CD4-positive, alpha-beta T cell treated with Interleukin-4 for 1 hour (primary cell): ENCODE measurements at regions not wholly inside any gene's neighbourhood (a gene's known extent, or its start where the extent isn't known, plus 50 kb on each side); places are given as distances from the start of the nearest gene placed in this dataset.

Experiments
- DNase-seq, 2 donors: peaks; one replicate each; pipeline ENCODE4 v3.0.0-alpha.2; 2020 to 2022

DNA sequence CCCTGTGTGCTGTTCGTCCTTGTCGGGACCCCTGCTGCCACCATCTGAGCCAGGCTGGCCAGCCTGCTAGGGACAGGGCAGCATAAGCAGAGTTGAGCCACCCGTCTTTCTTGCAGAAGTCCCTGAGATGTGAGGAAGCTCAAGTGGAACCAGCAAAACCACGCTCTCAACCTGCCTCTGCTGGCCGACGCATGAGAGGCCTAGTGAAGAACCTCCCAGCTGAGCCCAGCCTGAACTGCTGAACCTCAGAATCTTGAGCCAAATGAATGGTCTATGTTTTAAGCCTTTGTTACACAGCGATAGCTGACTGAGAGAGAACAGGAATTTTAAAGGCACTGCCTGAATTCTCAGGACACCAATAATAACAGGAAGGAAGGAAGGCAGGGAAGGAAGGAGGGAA, 98.9 kb upstream of the ADRA2C start:
- DNase-seq, result no peak

DNA sequence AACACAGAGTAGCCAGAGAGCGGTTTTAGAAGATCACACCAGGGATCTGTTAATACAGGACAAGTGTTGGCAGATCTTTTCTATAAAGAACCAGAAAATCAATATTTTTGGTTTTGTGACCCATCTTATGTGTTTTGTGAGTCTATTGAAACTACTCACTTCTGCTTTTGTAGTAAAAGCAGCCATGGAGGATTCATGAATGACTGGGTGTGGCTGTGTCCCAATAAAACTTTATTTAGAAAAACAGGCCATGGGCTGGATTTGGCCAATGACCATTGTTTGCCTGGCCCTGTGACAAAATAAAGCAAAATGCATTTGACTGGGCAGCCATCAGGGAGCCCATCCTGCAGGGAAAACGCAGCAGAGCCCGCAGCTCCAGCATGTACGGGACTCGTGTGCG, 99.9 kb upstream of the ADRA2C start:
- no peak for DNase-seq

DNA sequence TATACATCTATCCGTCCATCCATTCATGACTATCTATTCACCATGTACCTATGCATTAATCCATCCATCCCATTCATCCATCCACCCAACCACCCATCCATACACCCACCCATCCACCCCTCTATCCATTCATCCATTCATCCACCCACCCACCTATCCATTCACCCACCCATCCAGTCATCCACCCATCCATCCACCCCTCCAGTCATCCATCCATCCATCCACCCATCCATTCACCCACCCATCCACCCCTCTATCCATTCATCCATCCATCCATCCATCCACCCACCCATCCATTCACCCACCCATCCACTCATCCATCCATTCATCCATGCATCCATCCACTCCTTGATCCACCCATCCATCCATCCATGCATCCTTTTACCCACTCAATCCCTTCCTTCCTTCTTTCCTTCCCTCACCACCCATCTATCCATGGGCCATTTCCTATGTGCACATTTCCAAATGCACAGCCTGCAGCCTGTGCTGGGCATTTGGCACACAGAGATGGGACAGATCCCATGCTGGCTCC, 100.8 kb upstream of the ADRA2C start:
- no peak for DNase-seq

DNA sequence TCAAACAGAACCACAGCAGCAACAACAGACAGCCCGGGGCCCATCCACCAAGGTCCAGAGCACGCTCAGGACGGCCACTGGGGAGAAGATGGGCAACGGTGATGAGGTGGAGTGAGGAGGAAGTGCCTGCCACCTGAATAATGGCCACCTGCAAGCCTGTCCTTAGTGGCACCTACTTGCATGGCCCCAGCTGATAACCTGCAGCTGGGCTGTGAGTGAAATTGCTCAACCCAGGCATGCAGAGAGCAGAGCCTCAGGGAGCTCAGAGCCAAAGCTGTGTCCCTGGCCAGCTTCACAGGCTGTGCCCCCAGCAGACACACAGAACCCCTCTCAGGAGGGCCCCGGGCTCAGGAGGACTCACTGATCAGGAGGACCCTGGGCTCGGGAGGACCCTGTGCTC, 102.4 kb upstream of the ADRA2C start:
- DNase-seq, result no peak

DNA sequence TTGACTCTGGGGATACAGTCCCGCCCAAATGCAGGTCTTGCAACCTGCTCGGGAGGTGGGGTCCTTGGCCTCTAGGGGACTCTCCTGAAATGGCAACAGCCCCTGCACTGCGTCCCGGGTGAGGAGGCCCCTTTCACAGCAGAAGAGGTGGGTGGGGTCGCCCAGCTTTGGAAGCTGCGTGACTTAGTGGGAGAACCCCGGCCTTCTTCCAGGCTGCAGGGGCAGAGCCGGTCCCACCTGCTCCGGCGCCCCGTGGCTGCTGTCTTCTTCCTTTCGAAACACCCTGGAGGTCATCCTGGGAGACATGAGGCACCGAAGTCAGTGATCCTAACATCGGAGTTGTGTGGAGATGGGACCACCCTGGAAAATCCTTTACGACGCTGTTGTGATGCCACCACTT, 103.7 kb upstream of the ADRA2C start:
- DNase-seq, result no peak

DNA sequence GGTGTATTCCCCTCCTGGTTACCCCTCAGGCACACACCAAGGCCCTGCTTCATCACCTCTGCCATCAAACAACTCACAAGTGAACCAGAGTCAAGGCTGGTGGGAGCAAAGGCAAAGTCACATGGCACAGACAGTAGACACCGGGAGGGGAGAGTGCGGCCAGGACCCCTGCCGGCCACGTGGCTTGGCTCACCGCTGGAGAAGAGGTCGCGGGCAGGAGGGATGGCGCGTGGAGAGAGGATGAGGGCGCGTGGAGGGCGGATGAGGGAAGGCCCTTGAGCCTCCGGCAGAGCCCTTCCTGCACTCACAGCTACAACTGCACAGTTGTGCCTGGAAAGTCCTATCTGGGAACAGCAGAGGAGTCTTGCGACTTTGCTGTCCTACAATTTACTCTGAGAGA, 104.2 kb upstream of the ADRA2C start:
- no peak for DNase-seq

DNA sequence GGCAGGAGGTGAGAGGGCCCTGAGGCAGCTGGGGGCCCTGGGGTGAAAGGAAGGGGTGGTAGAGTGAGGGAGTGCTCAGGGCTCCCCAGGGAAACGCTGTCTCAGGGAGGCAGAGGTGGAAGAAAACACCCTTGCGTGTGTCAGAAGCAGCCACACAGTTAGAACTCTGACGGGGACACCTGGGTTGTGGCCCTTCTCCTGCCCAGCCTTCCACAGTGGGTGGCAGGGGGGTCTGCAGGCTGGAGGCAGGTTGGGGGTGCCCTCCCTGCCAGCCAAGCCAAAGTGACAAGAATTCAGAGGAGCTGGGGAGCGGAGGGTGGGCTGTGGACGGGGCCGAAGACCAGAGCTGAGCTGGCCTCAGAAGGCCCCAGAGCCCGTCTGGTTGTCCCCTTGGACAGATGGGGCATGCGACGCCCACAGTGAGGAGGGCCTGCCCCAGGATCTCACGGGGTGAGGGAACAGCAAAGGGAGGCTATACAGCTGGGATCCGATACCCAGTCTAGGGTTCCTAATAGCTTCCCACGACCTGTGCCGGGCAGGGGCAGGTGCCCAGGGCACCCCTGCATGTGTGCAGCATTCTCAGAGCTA, 105.2 kb upstream of the ADRA2C start:
- no peak for DNase-seq

DNA sequence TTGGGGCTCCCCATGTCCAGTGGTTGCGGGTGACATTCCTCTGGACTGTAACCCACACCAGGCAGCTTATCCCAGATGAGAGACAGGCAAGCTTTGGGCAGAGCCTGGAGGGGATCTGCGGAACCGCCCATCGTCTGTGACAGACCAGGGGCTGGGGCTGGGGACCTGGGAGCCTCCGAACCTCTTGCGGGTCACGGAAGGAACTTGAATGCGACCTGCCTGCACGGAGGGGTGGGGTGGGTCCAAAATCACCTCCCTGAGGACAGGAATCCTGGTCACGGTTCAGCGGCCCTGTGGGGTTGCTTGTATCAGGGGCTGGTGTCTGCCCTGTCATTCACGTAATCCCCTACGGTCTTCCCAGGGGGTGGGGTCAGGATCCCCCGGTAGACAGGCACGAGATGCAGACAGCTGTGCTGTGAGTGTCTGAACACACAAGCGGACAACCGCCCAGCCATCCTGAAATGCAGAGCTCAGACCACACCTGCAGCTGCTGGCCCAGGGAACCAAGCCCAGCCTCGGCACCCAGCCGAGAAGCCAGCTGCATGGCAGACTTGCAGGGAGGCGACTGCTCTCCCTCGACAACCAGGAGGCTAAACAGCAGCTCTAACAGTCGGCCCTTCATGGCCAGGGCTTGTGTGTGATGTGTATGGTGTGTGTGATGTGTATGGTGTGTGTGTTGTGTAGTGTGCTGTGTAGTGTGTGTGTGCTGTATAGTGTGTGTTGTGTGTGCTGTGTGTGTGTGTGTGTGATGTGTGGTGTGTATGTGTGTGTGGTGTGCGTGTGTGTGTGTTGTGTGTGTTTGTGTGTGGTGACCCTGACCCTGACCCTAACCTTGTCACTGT, 105.9 kb upstream of the ADRA2C start:
- no peak for DNase-seq

DNA sequence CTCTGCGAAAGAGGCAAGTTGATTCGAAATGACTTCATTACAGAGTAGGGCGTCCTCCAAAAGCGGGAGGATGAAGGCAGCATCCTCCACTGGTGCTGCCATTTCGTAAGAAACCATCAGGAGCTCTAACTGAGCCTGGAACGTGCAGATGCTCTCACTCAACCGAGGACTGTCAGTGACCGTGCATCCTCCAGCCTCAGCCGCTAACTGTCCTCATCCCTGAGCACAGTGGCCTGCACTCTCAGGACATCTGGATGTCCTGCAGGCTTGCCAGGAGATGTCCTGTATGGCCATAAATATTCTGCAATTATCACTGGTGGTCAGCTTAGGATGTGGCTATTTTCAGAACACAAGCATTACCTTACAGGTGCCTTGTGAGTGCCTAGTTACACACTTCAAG, 107.1 kb upstream of the ADRA2C start:
- no peak for DNase-seq

DNA sequence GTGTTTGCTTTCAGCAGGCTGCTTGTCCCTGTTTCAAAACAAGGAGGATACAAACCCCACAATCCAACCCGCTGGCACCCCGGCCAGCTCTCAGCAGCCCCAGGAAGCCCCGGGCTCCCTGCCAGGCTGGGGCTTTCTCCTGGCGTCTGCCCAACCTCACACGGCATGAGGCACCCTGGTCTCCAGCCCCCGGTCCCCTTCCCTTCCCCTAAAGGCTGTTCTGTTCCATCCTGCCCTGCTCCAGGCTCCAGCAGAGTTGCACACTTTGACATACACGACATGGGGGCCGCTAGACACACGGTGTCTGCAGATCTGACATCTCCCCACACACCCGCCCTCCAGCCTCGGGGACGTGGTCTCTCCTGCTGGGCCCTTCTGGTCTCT, 107.7 kb upstream of the ADRA2C start:
- DNase-seq, result no peak

DNA sequence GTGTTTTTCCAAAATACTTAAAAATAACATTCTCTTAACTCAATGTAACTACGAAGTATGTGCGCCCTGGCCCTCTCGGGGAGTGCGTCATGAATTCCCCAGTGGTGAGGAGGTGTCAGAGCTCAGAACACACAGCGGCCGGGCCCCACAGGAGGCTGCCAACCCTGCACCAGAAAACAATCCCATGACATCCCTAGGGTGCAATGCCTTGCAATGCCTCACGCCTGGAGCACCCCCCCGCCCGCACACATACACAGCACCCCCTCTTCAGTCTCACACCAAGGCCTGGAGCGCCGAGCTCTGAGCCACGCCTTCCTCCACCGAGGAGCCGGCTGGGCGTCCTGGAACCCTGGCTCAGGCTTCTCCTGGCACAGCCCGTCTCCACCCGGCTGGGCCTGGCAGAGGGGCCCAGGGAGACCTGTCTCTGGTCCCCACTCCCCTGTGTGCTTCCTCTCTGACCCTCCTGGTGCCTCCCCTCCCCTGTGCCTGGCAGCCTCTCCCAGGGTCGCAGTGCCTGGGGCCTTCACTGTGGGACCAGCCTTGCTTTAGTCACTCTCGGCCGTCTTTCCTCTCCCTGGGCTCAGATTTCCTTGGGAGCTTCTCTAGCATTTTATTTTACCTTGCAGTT, 108.2 kb upstream of the ADRA2C start:
- DNase-seq, result no peak

DNA sequence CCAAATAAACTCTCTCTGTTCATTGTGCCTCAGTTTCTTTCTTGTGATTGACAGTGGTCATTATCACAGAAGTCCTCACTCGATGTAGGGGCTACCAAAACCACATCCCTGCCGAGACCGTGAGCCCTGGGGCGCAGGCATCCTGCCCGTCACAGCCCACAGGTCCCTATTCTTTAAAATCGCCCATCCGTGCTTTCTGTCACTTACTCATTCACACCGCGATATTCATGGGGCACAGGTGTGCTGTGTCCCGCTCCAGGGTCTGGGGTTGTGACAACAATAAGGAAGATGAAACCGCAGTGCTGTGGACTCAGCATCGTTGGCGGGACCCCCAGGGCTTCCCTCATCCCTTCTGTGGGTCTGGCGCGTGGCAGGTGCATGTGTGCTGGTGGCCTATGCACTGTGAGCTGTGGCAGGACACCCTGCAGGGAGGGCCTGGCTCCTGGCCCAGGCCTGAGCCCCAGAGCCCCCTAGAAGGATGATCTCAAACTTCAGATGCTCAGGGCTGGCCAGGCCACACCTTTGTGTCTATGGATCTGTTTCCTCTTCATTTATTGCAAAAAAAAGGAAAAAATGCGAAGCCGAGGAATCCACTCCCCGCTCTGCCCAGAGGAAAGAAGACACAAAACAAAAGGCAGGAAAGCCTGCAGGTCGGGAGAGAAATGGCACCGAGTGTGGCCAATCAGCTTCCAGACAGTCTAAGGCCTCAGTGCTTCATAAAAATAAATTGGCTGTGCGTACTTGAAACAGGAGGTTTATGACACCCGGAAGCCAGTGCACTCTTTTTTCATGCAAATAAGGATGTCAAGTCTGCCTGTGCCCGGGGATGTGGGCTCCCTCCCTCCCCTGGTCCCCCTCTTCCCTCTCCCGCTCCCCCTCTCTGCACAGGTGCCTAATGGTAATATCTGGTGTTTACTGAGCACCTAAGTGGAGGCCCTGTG, 109.5 kb upstream of the ADRA2C start:
- DNase-seq, result no peak

DNA sequence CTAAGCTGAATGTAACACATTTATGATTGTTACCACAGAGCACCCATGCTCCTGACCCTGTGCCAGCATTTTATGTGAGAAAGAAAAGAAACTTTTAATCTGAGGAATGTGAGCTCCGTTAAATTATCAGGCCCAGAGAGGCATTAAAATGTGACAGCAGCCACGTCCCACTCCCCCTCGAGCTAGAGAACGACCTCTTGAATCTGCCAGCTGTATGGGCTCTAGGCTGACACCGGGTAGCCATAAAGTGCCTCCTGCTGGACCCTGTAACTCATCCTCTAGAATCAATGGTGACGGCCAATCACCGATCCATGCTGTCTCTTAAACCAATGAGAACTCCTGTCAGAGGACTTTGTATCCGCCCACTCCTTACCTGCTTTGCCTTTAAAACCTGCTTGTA, 110.2 kb upstream of the ADRA2C start:
- no peak for DNase-seq

DNA sequence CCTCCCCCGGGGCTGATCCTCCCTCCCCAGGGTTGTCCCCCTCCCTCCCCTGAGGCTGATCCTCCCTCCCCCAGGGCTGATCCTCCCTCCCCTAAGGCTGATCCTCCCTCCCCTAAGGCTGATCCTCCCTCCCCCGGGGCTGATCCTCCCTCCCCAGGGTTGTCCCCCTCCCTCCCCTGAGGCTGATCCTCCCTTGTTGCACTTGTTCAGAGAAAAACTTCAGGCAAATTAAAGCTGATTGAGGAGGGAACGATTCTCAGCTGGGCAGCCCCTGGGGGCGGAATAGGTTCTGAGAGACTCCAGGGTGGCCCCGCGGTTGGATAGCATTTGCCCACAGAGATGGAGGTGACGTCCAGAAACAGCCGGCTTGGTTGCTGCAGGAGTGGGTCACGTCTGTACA, 110.7 kb upstream of the ADRA2C start:
- no peak for DNase-seq

DNA sequence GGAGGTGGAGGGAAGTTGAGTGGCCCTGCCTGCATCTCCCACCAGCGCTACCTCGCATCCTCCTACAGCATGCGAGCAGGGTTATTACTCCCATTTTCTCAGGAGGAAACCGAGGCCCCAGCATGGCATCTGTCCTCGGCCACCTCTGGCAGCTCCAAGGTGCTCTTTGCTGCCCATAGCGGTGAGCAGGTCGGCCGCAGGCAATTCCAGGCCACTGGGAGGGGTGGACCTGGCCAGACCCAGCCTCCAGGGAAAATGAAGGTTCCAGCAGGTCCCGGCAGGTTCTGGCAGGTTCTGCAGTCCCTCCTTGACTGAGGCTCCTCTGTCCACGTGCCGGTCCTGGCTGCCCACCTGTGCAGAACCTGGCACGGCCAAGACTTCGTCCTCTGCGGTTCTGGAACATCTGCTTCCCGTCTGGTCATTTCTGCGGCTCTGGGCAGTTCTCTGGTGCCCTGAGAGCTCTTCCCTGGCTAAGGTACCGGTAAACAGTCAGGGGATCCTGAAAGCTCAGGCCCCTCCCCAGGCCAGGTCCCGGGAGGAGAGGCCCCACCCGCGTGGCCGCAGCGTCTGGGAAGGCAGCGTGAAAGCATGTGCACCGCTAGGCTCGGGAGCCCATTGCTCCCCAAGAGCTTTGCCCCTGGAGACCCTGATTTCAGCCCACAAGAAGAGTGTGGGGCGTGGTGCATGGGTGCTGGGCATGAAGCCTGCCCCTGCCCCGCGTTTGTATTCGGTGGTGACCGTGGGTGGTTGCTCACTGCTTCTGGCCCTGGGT, 112.0 kb upstream of the ADRA2C start:
- DNase-seq, result no peak

DNA sequence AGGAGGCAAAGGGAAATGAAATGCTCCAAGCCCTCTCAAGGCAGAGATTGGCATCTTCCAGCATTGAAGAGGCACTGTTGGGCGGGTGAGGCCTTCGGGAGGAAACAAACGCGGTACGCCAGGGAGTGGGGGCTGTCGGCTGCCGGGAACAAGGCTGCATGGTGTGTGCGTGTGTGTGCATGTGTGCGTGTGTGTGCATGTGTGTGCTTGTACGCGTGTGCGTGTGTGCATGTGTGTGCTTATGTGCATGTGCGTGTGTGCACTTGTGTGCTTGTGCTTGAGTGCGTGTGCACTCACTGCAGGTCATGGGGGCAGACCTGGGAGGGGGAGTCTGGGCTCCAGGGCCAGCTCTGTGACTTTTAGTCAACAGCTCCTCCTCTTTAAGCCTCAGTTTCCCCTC, 113.6 kb upstream of the ADRA2C start:
- DNase-seq, result no peak

DNA sequence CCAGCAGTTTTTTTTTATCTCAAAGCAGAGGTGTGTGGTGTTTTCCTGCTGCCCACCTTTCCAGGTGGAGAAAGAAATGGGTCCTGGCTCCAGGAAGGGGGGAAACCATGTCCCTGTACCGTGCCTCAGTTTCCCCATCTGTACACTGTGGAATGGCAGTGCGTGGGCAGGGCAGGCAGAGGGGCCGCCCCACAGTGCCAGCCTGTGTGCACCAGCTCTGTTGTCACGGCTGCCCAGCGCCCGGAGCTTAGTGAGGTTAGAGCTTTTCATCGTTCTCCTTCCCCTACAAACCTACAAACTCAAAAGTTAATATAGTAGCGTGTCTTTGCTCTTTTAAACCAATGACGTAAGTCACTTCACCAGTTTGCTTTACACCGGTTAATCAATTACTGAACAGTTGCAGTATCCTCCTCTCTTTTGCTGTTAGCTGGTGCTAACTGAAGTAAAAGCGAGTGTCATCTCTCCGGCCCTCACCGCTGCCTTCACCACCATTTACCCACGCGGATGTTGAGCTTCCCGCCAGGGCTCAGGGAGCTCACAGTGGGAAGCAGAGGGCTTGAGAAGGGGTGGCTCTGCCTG, 114.8 kb upstream of the ADRA2C start:
- DNase-seq, result no peak

DNA sequence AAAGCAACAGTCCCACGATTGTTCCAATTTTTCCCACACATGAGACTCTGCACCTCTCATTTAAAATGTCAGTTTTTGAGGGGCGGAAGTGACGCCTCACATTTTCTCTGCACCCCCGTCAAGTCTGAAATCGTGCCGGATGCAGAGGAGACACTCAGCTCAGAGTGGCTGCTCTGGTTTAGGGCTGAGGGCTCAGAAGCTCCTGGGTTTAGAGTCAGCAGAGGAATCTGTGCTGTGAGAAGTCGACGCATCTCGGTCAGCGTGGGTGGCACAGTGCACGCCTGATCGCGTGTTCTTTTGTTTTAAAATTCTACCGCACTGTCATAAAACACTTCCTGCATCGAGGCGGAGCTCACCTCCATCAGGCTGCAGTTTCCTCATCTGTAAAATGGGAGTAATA, 116.7 kb upstream of the ADRA2C start:
- DNase-seq, result no peak

DNA sequence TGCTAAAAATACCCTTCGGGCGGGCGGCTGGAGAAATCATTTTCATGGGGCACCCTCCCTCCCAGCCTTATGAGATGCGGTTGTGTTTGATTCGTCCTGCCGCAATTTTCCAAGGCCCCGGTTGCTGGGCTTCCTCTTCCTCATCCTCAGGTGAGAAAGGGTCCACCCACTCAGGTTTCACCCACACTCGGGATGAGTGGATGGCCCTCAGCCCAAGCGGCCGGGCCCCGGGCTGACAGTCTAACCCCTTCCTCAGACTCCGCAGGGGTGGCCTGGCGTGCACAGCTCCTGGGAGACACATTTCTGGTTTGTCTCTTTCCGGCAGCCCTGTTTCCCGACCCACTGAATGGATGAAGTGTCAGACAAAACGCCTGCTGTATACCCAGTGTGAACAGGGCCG, 116.5 kb upstream of the LRPAP1 start:
- no peak for DNase-seq

DNA sequence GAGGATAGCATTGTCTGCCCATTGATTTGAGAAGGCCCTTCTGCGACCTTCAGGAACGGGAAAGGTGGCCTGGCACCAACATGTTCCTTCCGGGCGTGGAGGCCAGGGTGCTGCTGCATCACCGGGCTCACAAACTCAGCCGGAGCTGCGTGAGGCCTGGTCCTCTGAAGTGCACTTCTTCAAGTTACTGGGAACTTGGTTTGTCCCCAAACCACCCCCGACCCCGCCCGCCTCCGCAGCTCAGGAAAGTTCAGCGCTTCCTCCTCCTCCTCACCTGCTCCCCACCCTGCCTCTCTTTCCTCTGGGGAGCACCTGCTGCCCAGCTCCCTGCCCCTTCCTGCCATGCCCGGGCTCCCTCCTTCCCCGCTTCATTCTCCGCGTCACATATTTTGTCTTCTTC, 116.0 kb upstream of the LRPAP1 start:
- no peak for DNase-seq

DNA sequence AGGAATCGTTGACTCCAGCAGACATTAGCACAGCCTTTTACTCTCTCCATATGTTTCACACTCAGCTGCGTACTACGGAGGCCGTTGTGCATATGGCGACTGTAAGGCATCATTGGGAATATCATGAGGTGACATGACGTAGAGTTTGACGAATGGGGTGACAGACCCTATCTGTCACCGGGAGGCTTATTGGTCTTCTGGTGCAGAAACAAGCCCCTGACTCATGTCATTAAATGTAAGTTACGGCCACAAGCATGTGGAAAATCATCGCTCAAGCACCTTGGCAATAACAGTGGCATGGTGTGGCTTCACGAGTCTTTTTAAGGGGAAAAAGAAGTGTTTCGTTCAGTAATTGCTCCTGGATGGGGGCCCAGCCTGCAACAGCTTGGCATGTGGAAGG, 115.2 kb upstream of the LRPAP1 start:
- no peak for DNase-seq
